Glutamatergic neuron (in vitro differentiated cells): ENCODE measurements at regions not wholly inside any gene's neighbourhood (a gene's known extent, or its start where the extent isn't known, plus 50 kb on each side); places are given as distances from the start of the nearest gene placed in this dataset.

ENCODE experiments used
- DNase-seq: peaks from one replicate; pipeline ENCODE4 v3.0.0; 2022
- H3K27ac Mint-ChIP-seq: one replicate; pipeline ENCODE4 v1.8.0; 2020; ENCODE audit warnings: mild to moderate bottlenecking, mixed read lengths, inconsistent platforms; ENCODE audit not compliant: unreplicated experiment
- H3K27me3 Mint-ChIP-seq: one replicate; pipeline ENCODE4 v1.8.0; 2020; ENCODE audit warnings: mild to moderate bottlenecking, moderate library complexity, mixed read lengths, inconsistent platforms; ENCODE audit not compliant: unreplicated experiment
- H3K36me3 Mint-ChIP-seq: one replicate; pipeline ENCODE4 v1.8.0; 2020; ENCODE audit warnings: mild to moderate bottlenecking, mixed read lengths, inconsistent platforms; ENCODE audit not compliant: unreplicated experiment
- H3K4me1 Mint-ChIP-seq: one replicate; pipeline ENCODE4 v1.8.0; 2020; ENCODE audit warnings: mild to moderate bottlenecking, low read depth, mixed read lengths, inconsistent platforms; ENCODE audit not compliant: unreplicated experiment
- H3K4me3 Mint-ChIP-seq: one replicate; pipeline ENCODE4 v1.8.0; 2020; ENCODE audit warnings: mild to moderate bottlenecking, mixed read lengths, inconsistent platforms; ENCODE audit not compliant: unreplicated experiment
- H3K9me3 Mint-ChIP-seq: one replicate; pipeline ENCODE4 v1.8.0; 2020; ENCODE audit warnings: mild to moderate bottlenecking, moderate library complexity, mixed read lengths, inconsistent platforms; ENCODE audit not compliant: unreplicated experiment
- CTCF ChIP-seq: fragments of 200-600 bp; sonication (generic); IDR thresholded peaks from one replicate; pipeline ENCODE4 v1.5.0; 2021; ENCODE audit not compliant: partially characterized antibody, unreplicated experiment

GRCh38 chr18:39521164-39521563 lies 1955.6 kb upstream of the CELF4 start:
- no peak for TF ChIP-seq CTCF
- no peak for DNase-seq
- Mint-ChIP-seq H3K4me3 (no peak overlapping the region), H3K27ac (no peak overlapping the region), H3K27me3 (no peaks in the 10 kb centered on the region), H3K4me1 (peaks cover 3% of the 10 kb centered on the region), H3K9me3 (no peaks in the 10 kb centered on the region), H3K36me3 (no peaks in the 10 kb centered on the region)

- H3K36me3 Mint-ChIP-seq, result no peaks in the 10 kb centered on the region
- no peak overlapping the region for H3K27ac Mint-ChIP-seq
- no peak overlapping the region for H3K4me3 Mint-ChIP-seq
- no peaks in the 10 kb centered on the region for H3K27me3 Mint-ChIP-seq
- TF ChIP-seq CTCF, result no peak
- no peaks in the 10 kb centered on the region for H3K9me3 Mint-ChIP-seq
- peaks cover 6% of the 10 kb centered on the region for H3K4me1 Mint-ChIP-seq
- DNase-seq, result no peak
Measured at GRCh38 chr18:39519741-39520140, 1954.1 kb upstream of the CELF4 start.

GRCh38 chr18:39515299-39515698 lies 1949.7 kb upstream of the CELF4 start:
- no peak for DNase-seq
- Mint-ChIP-seq H3K4me1 (peaks cover 7% of the 10 kb centered on the region), H3K36me3 (no peaks in the 10 kb centered on the region), H3K27me3 (no peaks in the 10 kb centered on the region), H3K27ac (no peak overlapping the region), H3K9me3 (no peaks in the 10 kb centered on the region), H3K4me3 (no peak overlapping the region)
- no peak for TF ChIP-seq CTCF

- peaks cover 7% of the 10 kb centered on the region for H3K4me1 Mint-ChIP-seq
- no peaks in the 10 kb centered on the region for H3K9me3 Mint-ChIP-seq
- DNase-seq, result no peak
- no peaks in the 10 kb centered on the region for H3K36me3 Mint-ChIP-seq
- no peaks in the 10 kb centered on the region for H3K27me3 Mint-ChIP-seq
- no peak overlapping the region for H3K27ac Mint-ChIP-seq
- no peak overlapping the region for H3K4me3 Mint-ChIP-seq
- TF ChIP-seq CTCF, result no peak
Measured at GRCh38 chr18:39513186-39513585, 1947.6 kb upstream of the CELF4 start.

- no peak for TF ChIP-seq CTCF
Measured at GRCh38 chr18:39506581-39507330, 1941.2 kb upstream of the CELF4 start.

More at GRCh38 chr18:39506581-39507330, 1941.2 kb upstream of the CELF4 start:
- H3K27me3 Mint-ChIP-seq, result peaks cover 1% of the 10 kb centered on the region
- no peak overlapping the region for H3K27ac Mint-ChIP-seq
- H3K36me3 Mint-ChIP-seq, result no peaks in the 10 kb centered on the region
- DNase-seq, result no peak
- H3K9me3 Mint-ChIP-seq, result no peaks in the 10 kb centered on the region
- no peaks in the 10 kb centered on the region for H3K4me1 Mint-ChIP-seq
- H3K4me3 Mint-ChIP-seq, result no peak overlapping the region
